ENCODE measurements at regions not wholly inside any gene's neighbourhood (a gene's known extent, or its start where the extent isn't known, plus 50 kb on each side); places are given as distances from the start of the nearest gene placed in this dataset.
"Not testable (repeated sequence)": the region's sequence is repeated elsewhere in the genome, so short reads cannot be mapped to it uniquely, and the experiment has no call there.

DNA sequence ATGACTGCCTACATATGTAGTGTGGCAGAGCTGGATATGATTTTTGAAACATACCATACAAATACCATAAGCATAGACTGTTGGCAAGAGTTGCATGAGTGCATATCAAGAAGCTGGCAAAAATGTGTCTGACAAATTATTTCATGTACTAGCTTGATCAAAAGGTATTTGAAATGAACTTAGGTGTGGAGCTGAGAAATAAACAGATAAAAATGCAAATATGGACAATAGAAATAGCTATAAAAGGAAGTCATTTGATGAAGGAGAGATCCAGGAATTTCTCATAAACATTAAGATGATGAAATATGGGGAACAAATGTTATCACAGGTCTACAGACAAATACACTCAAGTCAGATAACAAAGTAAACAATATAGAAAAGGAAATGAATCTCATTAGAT is 609.1 kb downstream of the PTPRC start:
- H4K20me1 ChIP-seq (ENCODE audit: insufficient read depth, low read length) = no peaks in the 10 kb centered on the region
- no peak overlapping the region for H3K4me2 ChIP-seq (ENCODE audit: low read depth, low read length)
- intact Hi-C loops (cut with micrococcal nuclease; ENCODE audit: unreplicated experiment) = no loop called here
- no peak overlapping the region for H2AFZ ChIP-seq (ENCODE audit: low read length)
- H3K27me3 ChIP-seq (ENCODE audit: control insufficient read depth in 1 of 2, insufficient read depth in 2 of 2, low read length in 2 of 2) = no peaks in the 10 kb centered on the region
- H3K9me3 ChIP-seq (ENCODE audit: low read length) = 0 out of 2 replicates have a peak, but pooled peaks cover 3% of the 10 kb centered on the region
- POLR2A ChIA-PET = no interaction called here
- H3K27ac ChIP-seq (ENCODE audit: extremely low read length, insufficient read depth, low read length) = no peak overlapping the region
- H3K36me3 ChIP-seq (replicated peaks in 1 of 2; ENCODE audit: control insufficient read depth in 1 of 2, insufficient read depth in 2 of 2, low read length in 2 of 2) = no peaks in the 10 kb centered on the region
- ATAC-seq (no peak), FAIRE-seq (no peak), DNase-seq (ENCODE audit: low spot score) (no peak)
- no peak for TF ChIP-seq PPARG (CRISPR knock-in tag; conservative IDR thresholded peaks at IDR 0.05)
- TF ChIP-seq, protein P1, sequence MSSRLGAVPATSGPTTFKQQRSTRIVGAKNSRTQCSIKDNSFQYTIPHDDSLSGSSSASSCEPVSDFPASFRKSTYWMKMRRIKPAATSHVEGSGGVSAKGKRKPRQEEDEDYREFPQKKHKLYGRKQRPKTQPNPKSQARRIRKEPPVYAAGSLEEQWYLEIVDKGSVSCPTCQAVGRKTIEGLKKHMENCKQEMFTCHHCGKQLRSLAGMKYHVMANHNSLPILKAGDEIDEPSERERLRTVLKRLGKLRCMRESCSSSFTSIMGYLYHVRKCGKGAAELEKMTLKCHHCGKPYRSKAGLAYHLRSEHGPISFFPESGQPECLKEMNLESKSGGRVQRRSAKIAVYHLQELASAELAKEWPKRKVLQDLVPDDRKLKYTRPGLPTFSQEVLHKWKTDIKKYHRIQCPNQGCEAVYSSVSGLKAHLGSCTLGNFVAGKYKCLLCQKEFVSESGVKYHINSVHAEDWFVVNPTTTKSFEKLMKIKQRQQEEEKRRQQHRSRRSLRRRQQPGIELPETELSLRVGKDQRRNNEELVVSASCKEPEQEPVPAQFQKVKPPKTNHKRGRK (CRISPR knock-in tag; IDR thresholded peaks at IDR 0.05) = no peak
- 0 out of 2 replicates have a peak, but pooled peaks cover under 1% of the 10 kb centered on the region for H3K4me1 ChIP-seq (ENCODE audit: insufficient read depth, low read length)
- in situ Hi-C loops (cut with HindIII; ENCODE audit: extremely low pct_ligation_motif_present, low pct_unique_long_range_greater_than_20kb) = no loop called here
- no TSS peak for BruUV-seq (replicated peaks)
- H3K9ac ChIP-seq (ENCODE audit: insufficient read depth, low read depth, low read length) = no peak overlapping the region
- H3K79me2 ChIP-seq (ENCODE audit: insufficient read depth, low read length) = no peaks in the 10 kb centered on the region
- no peak overlapping the region for H3K4me3 ChIP-seq (replicated peaks in 1 of 3; ENCODE audit: insufficient read depth in 1 of 3, low read depth in 2 of 3, low read length in 3 of 3)
- CTCF ChIA-PET (ENCODE audit: low intra/inter-chr PET ratio, low total read pairs) = no interaction called here

DNA sequence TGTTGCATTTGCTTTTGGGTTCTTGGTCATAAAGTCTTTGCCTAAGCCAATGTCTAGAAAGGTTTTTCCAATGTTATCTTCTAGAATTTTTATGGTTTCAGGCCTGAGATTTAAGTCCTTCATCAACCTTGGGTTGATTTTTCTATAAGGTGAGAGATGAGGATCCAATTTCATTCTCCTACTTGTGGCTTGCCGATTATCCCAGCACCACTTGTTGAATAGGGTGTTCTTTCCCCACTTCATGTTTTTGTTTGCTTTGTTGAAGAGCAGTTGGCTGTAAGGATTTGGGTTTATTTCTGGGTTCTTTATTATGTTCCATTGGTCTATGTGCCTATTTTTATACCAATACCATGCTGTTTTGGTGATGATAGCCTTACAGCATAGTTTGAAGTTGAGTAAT is 615.2 kb downstream of the PTPRC start:
- H3K36me3 ChIP-seq (replicated peaks in 1 of 2; ENCODE audit: control insufficient read depth in 1 of 2, insufficient read depth in 2 of 2, low read length in 2 of 2); H3K27ac ChIP-seq (ENCODE audit: extremely low read length, insufficient read depth, low read length); FAIRE-seq; H3K79me2 ChIP-seq (ENCODE audit: insufficient read depth, low read length); CTCF ChIA-PET (ENCODE audit: low intra/inter-chr PET ratio, low total read pairs); H3K4me3 ChIP-seq (replicated peaks in 1 of 3; ENCODE audit: insufficient read depth in 1 of 3, low read depth in 2 of 3, low read length in 3 of 3); in situ Hi-C loops (cut with HindIII; ENCODE audit: extremely low pct_ligation_motif_present, low pct_unique_long_range_greater_than_20kb); H3K4me2 ChIP-seq (ENCODE audit: low read depth, low read length); DNase-seq (ENCODE audit: low spot score); H3K27me3 ChIP-seq (ENCODE audit: control insufficient read depth in 1 of 2, insufficient read depth in 2 of 2, low read length in 2 of 2); POLR2A ChIA-PET; intact Hi-C loops (cut with micrococcal nuclease; ENCODE audit: unreplicated experiment); ATAC-seq; H3K4me1 ChIP-seq (ENCODE audit: insufficient read depth, low read length); BruUV-seq (replicated peaks); H2AFZ ChIP-seq (ENCODE audit: low read length); H3K9me3 ChIP-seq (ENCODE audit: low read length); H3K9ac ChIP-seq (ENCODE audit: insufficient read depth, low read depth, low read length); H4K20me1 ChIP-seq (ENCODE audit: insufficient read depth, low read length): not testable (repeated sequence)
- 48% methylated on average over 1 of the region's 1 CpG for WGBS (ENCODE audit: low lambda C conversion rate)
